OCI-LY1 (cell line): ENCODE measurements at regions not wholly inside any gene's neighbourhood (a gene's known extent, or its start where the extent isn't known, plus 50 kb on each side); places are given as distances from the start of the nearest gene placed in this dataset.

ENCODE experiments used
- H2AFZ ChIP-seq: fragments of 200-600 bp; sonication (generic), shearing (Covaris generic); 2 replicates; pipeline ENCODE4 v1.6.0; 2014; ENCODE audit warnings: antibody characterized with exemption, mild to moderate bottlenecking, low read length
- H3F3A ChIP-seq: fragments of 200-600 bp; sonication (generic), shearing (Covaris generic); 2 replicates; pipeline ENCODE4 v1.6.0; 2014; ENCODE audit warnings: mild to moderate bottlenecking, antibody characterized with exemption, low read length, moderate library complexity; ENCODE audit not compliant: insufficient read depth
- H3K27ac ChIP-seq: fragments of 200-600 bp; sonication (generic); 2 replicates; pipeline ENCODE4 v1.5.1; 2014; ENCODE audit warnings: low read length, mixed run types, mild to moderate bottlenecking, low read depth; ENCODE audit not compliant: poor library complexity, severe bottlenecking
- H3K27me3 ChIP-seq: fragments of 200-600 bp; sonication (generic); 2 replicates; pipeline ENCODE4 v1.6.0; 2014; ENCODE audit warnings: antibody characterized with exemption, mild to moderate bottlenecking, low read length, moderate library complexity; ENCODE audit not compliant: insufficient read depth
- H3K36me3 ChIP-seq: fragments of 200-600 bp; sonication (generic); 2 replicates; pipeline ENCODE4 v1.6.1; 2014; ENCODE audit warnings: mild to moderate bottlenecking, antibody characterized with exemption, low read length, moderate library complexity, mixed read lengths; ENCODE audit not compliant: insufficient read depth
- H3K4me1 ChIP-seq: fragments of 200-600 bp; sonication (generic); 2 replicates; pipeline ENCODE4 v1.5.1; 2014; ENCODE audit warnings: mild to moderate bottlenecking, low read length, moderate library complexity; ENCODE audit not compliant: insufficient read depth, severe bottlenecking
- H3K4me2 ChIP-seq: fragments of 200-600 bp; sonication (generic), shearing (Covaris generic); 2 replicates; pipeline ENCODE4 v1.6.1; 2014; ENCODE audit warnings: low read length
- H3K4me3 ChIP-seq: fragments of 200-600 bp; sonication (generic); 2 replicates; pipeline ENCODE4 v1.5.1; 2014; ENCODE audit warnings: low read length, low read depth, mild to moderate bottlenecking, mixed read lengths; ENCODE audit not compliant: poor library complexity, severe bottlenecking
- H3K79me2 ChIP-seq: fragments of 200-600 bp; shearing (Covaris generic); 2 replicates; pipeline ENCODE4 v1.6.1; 2016; ENCODE audit warnings: mixed run types, low read length, mixed read lengths; ENCODE audit not compliant: insufficient read depth
- H3K9ac ChIP-seq: fragments of 200-600 bp; sonication (generic), shearing (Covaris generic); 2 replicates; pipeline ENCODE4 v1.6.1; 2014; ENCODE audit warnings: mild to moderate bottlenecking, low read length, mixed read lengths
- H3K9me2 ChIP-seq: fragments of 200-600 bp; sonication (generic), shearing (Covaris generic); 2 replicates; pipeline ENCODE4 v1.6.1; 2014; ENCODE audit warnings: low read depth, mild to moderate bottlenecking, low read length, mixed read lengths
- H3K9me3 ChIP-seq: fragments of 200-600 bp; shearing (Covaris generic); 2 replicates; pipeline ENCODE4 v1.6.1; 2014; ENCODE audit warnings: low read length, mixed read lengths
- H4K20me1 ChIP-seq: fragments of 200-600 bp; sonication (generic), shearing (Covaris generic); 2 replicates; pipeline ENCODE4 v1.6.0; 2016; ENCODE audit warnings: mild to moderate bottlenecking, low read length; ENCODE audit not compliant: insufficient read depth
- CTCF ChIP-seq: fragments of 200-600 bp; sonication (generic), shearing (Covaris generic); IDR thresholded peaks from 2 replicates; pipeline ENCODE4 v1.5.1; 2017; ENCODE audit warnings: mild to moderate bottlenecking, antibody characterized with exemption, low read length, moderate library complexity, mixed read lengths
- EZH2 ChIP-seq: fragments of 200-600 bp; sonication (generic), shearing (Covaris generic); IDR thresholded peaks from 2 replicates; pipeline ENCODE4 v1.8.0; 2017; ENCODE audit warnings: borderline replicate concordance, mixed run types, mild to moderate bottlenecking, antibody characterized with exemption, low read length, moderate library complexity, mixed read lengths

- Histone ChIP-seq H3F3A (no peaks in the 10 kb centered on the region), H3K27ac (no peak overlapping the region), H3K27me3 (no peaks in the 10 kb centered on the region), H3K4me1 (no peaks in the 10 kb centered on the region), H3K9me3 (no peaks in the 10 kb centered on the region), H3K4me3 (no peak overlapping the region), H3K9ac (no peak overlapping the region), H2AFZ (no peak overlapping the region), H3K36me3 (no peaks in the 10 kb centered on the region), H3K9me2 (no peaks in the 10 kb centered on the region), H4K20me1 (no peaks in the 10 kb centered on the region), H3K79me2 (no peaks in the 10 kb centered on the region), H3K4me2 (no peak overlapping the region)
- no peak for TF ChIP-seq EZH2
- TF ChIP-seq CTCF: no peak
Observed at GRCh38 chr15:62567501-62567900, 402.4 kb upstream of the C2CD4B start.

GRCh38 chr15:62568004-62568403 lies 402.9 kb upstream of the C2CD4B start:
- Histone ChIP-seq H3K79me2 (no peaks in the 10 kb centered on the region), H3K4me3 (no peak overlapping the region), H3K9ac (no peak overlapping the region), H3K9me3 (no peaks in the 10 kb centered on the region), H4K20me1 (no peaks in the 10 kb centered on the region), H3K4me2 (no peak overlapping the region), H2AFZ (no peak overlapping the region), H3K9me2 (no peaks in the 10 kb centered on the region), H3F3A (no peaks in the 10 kb centered on the region), H3K4me1 (no peaks in the 10 kb centered on the region), H3K27ac (no peak overlapping the region), H3K36me3 (no peaks in the 10 kb centered on the region), H3K27me3 (no peaks in the 10 kb centered on the region)
- TF ChIP-seq EZH2 (no peak), CTCF (no peak)

DNA sequence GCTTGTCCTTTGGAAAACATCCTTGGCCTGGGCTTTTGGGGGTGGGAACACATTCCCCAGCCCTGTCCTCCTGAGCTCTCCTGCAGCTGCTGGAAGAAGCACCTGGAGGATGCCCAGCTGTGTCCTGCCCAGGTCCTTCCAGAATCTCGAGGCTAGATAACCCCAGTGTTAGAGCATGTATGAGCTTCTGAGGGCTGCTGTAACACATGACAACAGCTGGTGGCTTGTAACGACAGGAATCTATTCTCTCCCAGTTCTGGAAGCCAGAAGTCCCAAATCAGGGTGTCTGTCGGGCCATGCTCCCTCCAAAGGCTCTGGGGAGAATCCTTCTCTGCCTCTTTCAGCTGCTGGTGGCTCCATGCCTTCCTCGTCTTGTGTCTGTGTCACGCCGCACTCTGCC lies 403.6 kb upstream of the C2CD4B start:
- Histone ChIP-seq H2AFZ (no peak overlapping the region), H3K9me3 (no peaks in the 10 kb centered on the region)
- TF ChIP-seq CTCF (no peak), EZH2 (no peak)

More for the DNA sequence above, 403.6 kb upstream of the C2CD4B start:
- Histone ChIP-seq H4K20me1 (no peaks in the 10 kb centered on the region), H3K4me1 (no peaks in the 10 kb centered on the region), H3K4me2 (no peak overlapping the region), H3K36me3 (no peaks in the 10 kb centered on the region), H3K79me2 (no peaks in the 10 kb centered on the region), H3K9ac (no peak overlapping the region), H3K27ac (no peak overlapping the region), H3F3A (no peaks in the 10 kb centered on the region), H3K4me3 (no peak overlapping the region), H3K9me2 (no peaks in the 10 kb centered on the region), H3K27me3 (no peaks in the 10 kb centered on the region)
